MM.1S (cell line): ENCODE measurements at regions not wholly inside any gene's neighbourhood (a gene's known extent, or its start where the extent isn't known, plus 50 kb on each side); places are given as distances from the start of the nearest gene placed in this dataset.

Experiments used
- CTCF ChIP-seq: fragments of 300-600 bp; sonication (generic); IDR thresholded peaks from 2 replicates; pipeline ENCODE4 v1.5.1; 2016; ENCODE audit warnings: antibody characterized with exemption, low read length, mixed read lengths
- EZH2 ChIP-seq: fragments of 300-600 bp; sonication (generic); optimal IDR thresholded peaks from 2 replicates; pipeline ENCODE3; 2017; ENCODE audit warnings: low read depth, mild to moderate bottlenecking, antibody characterized with exemption, low read length, mixed read lengths
- EZH2phosphoT487 ChIP-seq: fragments of 300-600 bp; sonication (generic); IDR thresholded peaks from 2 replicates; pipeline ENCODE4 v1.6.1; 2018; ENCODE audit warnings: antibody characterized with exemption, low read length

- no peak for TF ChIP-seq EZH2
- TF ChIP-seq CTCF = no peak
- no peak for TF ChIP-seq EZH2phosphoT487
These were observed 215.1 kb upstream of the GGTLC1 start for GRCh38 chr20:24203526-24204183.
